GM06990 (cell line): ENCODE measurements at regions not wholly inside any gene's neighbourhood (a gene's known extent, or its start where the extent isn't known, plus 50 kb on each side); places are given as distances from the start of the nearest gene placed in this dataset.

Experiments
- DNase-seq: peaks from one replicate; pipeline ENCODE4 v3.0.0-alpha.2; 2011; ENCODE audit not compliant: insufficient read length; ENCODE audit errors: extremely low read depth
- H3K27me3 ChIP-seq: replicated peaks from 2 replicates; pipeline ENCODE4 v1.6.0; 2011; ENCODE audit warnings: low read length; ENCODE audit not compliant: control insufficient read depth, insufficient read depth
- H3K36me3 ChIP-seq: 2 replicates; pipeline ENCODE4 v1.5.1; 2011; ENCODE audit warnings: low read length; ENCODE audit not compliant: control insufficient read depth, insufficient read depth
- H3K4me3 ChIP-seq: replicated peaks from 2 replicates; pipeline ENCODE4 v1.5.1; 2011; ENCODE audit warnings: low read depth, mild to moderate bottlenecking, control low read depth, low read length
- CTCF ChIP-seq: IDR thresholded peaks from 2 replicates; pipeline ENCODE4 v1.5.1; 2011; ENCODE audit warnings: low read length, control low read depth, mild to moderate bottlenecking, inconsistent platforms; ENCODE audit not compliant: insufficient read depth, poor library complexity, severe bottlenecking

- DNase-seq = no peak
- no peaks in the 10 kb centered on the region for H3K27me3 ChIP-seq
- no peak overlapping the region for H3K4me3 ChIP-seq
- no peaks in the 10 kb centered on the region for H3K36me3 ChIP-seq
- TF ChIP-seq CTCF = no peak
These were observed 114.0 kb upstream of the HSF2 start for GRCh38 chr6:122285292-122285913.

- DNase-seq = no peak
- no peaks in the 10 kb centered on the region for H3K36me3 ChIP-seq
- no peaks in the 10 kb centered on the region for H3K27me3 ChIP-seq
- TF ChIP-seq CTCF = no peak
- no peak overlapping the region for H3K4me3 ChIP-seq
These were observed 112.9 kb upstream of the HSF2 start for GRCh38 chr6:122286512-122286911.

- no peaks in the 10 kb centered on the region for H3K27me3 ChIP-seq
- H3K4me3 ChIP-seq = no peak overlapping the region
- no peak for TF ChIP-seq CTCF
- no peaks in the 10 kb centered on the region for H3K36me3 ChIP-seq
- no peak for DNase-seq
These were observed 109.5 kb upstream of the HSF2 start for GRCh38 chr6:122289762-122290539.

GRCh38 chr6:122297010-122297409, 102.4 kb upstream of the HSF2 start:
- Histone ChIP-seq H3K36me3 (no peaks in the 10 kb centered on the region), H3K4me3 (no peak overlapping the region), H3K27me3 (no peaks in the 10 kb centered on the region)
- no peak for TF ChIP-seq CTCF
- DNase-seq = no peak

GRCh38 chr6:122302067-122302466, 97.4 kb upstream of the HSF2 start:
- Histone ChIP-seq H3K36me3 (no peaks in the 10 kb centered on the region), H3K4me3 (no peak overlapping the region), H3K27me3 (no peaks in the 10 kb centered on the region)
- DNase-seq = no peak
- no peak for TF ChIP-seq CTCF

- no peak for TF ChIP-seq CTCF
These were observed 91.9 kb upstream of the HSF2 start for GRCh38 chr6:122307577-122307976.

More at GRCh38 chr6:122307577-122307976, 91.9 kb upstream of the HSF2 start:
- Histone ChIP-seq H3K27me3 (no peaks in the 10 kb centered on the region), H3K4me3 (no peak overlapping the region), H3K36me3 (no peaks in the 10 kb centered on the region)
- no peak for DNase-seq
